H9 (cell line): ENCODE measurements at regions not wholly inside any gene's neighbourhood (a gene's known extent, or its start where the extent isn't known, plus 50 kb on each side); places are given as distances from the start of the nearest gene placed in this dataset.

Experiments used
- DNase-seq: peaks from one replicate; pipeline ENCODE4 v3.0.0-alpha.2; 2017
- H2AFZ ChIP-seq: one replicate; pipeline ENCODE4 v1.6.1; 2013; ENCODE audit warnings: mild to moderate bottlenecking, low read length, control low read depth, moderate library complexity
- H2AK5ac ChIP-seq: 2 replicates; pipeline ENCODE4 v1.6.1; 2013; ENCODE audit warnings: low read length, control low read depth, mixed read lengths; ENCODE audit not compliant: insufficient read length
- H2BK120ac ChIP-seq: one replicate; pipeline ENCODE4 v1.6.1; 2013; ENCODE audit warnings: low read depth, mild to moderate bottlenecking, low read length, control low read depth, inconsistent platforms; ENCODE audit not compliant: poor library complexity, severe bottlenecking
- H2BK12ac ChIP-seq: 2 replicates; pipeline ENCODE4 v1.6.1; 2013; ENCODE audit warnings: low read length, control low read depth, mixed read lengths, low read depth; ENCODE audit not compliant: insufficient read length
- H2BK15ac ChIP-seq: 2 replicates; pipeline ENCODE4 v1.6.1; 2013; ENCODE audit warnings: low read depth, low read length, control low read depth
- H2BK20ac ChIP-seq: one replicate; pipeline ENCODE4 v1.6.1; 2013; ENCODE audit warnings: low read depth, mild to moderate bottlenecking, low read length, control low read depth, inconsistent platforms; ENCODE audit not compliant: poor library complexity, severe bottlenecking
- H2BK5ac ChIP-seq: 2 replicates; pipeline ENCODE4 v1.6.1; 2013; ENCODE audit warnings: low read length, control low read depth, mixed read lengths; ENCODE audit not compliant: insufficient read length
- H3K14ac ChIP-seq: 2 replicates; pipeline ENCODE4 v1.6.1; 2013; ENCODE audit warnings: low read length, control low read depth; ENCODE audit not compliant: insufficient read depth
- H3K18ac ChIP-seq: 2 replicates; pipeline ENCODE4 v1.6.1; 2013; ENCODE audit warnings: low read depth, mild to moderate bottlenecking, mixed read lengths, low read length, control low read depth; ENCODE audit not compliant: insufficient read length
- H3K23ac ChIP-seq: 2 replicates; pipeline ENCODE4 v1.6.1; 2013; ENCODE audit warnings: low read length, control low read depth, mixed read lengths, low read depth; ENCODE audit not compliant: insufficient read length
- H3K23me2 ChIP-seq: 2 replicates; pipeline ENCODE4 v1.6.1; 2013; ENCODE audit warnings: low read depth, mild to moderate bottlenecking, mixed read lengths, low read length, control low read depth; ENCODE audit not compliant: insufficient read length, poor library complexity, severe bottlenecking
- H3K27ac ChIP-seq: 2 replicates; pipeline ENCODE4 v1.5.1; 2013; ENCODE audit warnings: low read length, control low read depth, mixed read lengths, low read depth; ENCODE audit not compliant: insufficient read length
- H3K27me3 ChIP-seq: 2 replicates; pipeline ENCODE4 v1.6.1; 2013; ENCODE audit warnings: low read length, control low read depth, inconsistent platforms; ENCODE audit not compliant: insufficient read depth
- H3K4ac ChIP-seq: 2 replicates; pipeline ENCODE4 v1.6.1; 2013; ENCODE audit warnings: low read depth, mild to moderate bottlenecking, control low read depth, inconsistent platforms, low read length, moderate library complexity
- H3K4me1 ChIP-seq: 2 replicates; pipeline ENCODE4 v1.6.1; 2013; ENCODE audit warnings: low read length, control low read depth, inconsistent platforms; ENCODE audit not compliant: insufficient read depth
- H3K4me2 ChIP-seq: 2 replicates; pipeline ENCODE4 v1.6.1; 2013; ENCODE audit warnings: low read length, control low read depth, mixed read lengths; ENCODE audit not compliant: insufficient read length, insufficient read depth
- H3K56ac ChIP-seq: 2 replicates; pipeline ENCODE4 v1.6.1; 2013; ENCODE audit warnings: low read depth, mild to moderate bottlenecking, mixed read lengths, low read length, control low read depth; ENCODE audit not compliant: insufficient read length
- H3K79me1 ChIP-seq: 2 replicates; pipeline ENCODE4 v1.6.1; 2013; ENCODE audit warnings: low read depth, mild to moderate bottlenecking, moderate library complexity, low read length, control low read depth, inconsistent platforms; ENCODE audit not compliant: insufficient read depth, poor library complexity, severe bottlenecking
- H3K79me2 ChIP-seq: 2 replicates; pipeline ENCODE4 v1.6.1; 2013; ENCODE audit warnings: low read length, control low read depth, inconsistent platforms; ENCODE audit not compliant: insufficient read depth
- H3K9ac ChIP-seq: 2 replicates; pipeline ENCODE4 v1.6.1; 2013; ENCODE audit warnings: low read length, control low read depth, mixed read lengths; ENCODE audit not compliant: insufficient read length; ENCODE audit errors: extremely low read depth
- H3K9me3 ChIP-seq: one replicate; pipeline ENCODE4 v1.6.1; 2013; ENCODE audit warnings: low read depth, low read length, inconsistent platforms; ENCODE audit not compliant: control insufficient read depth
- H3T11ph ChIP-seq: one replicate; pipeline ENCODE4 v1.6.1; 2013; ENCODE audit warnings: mild to moderate bottlenecking, low read length, control low read depth, inconsistent platforms
- H4K20me1 ChIP-seq: one replicate; pipeline ENCODE4 v1.6.1; 2013; ENCODE audit not compliant: control insufficient read depth, insufficient read length, insufficient read depth
- H4K5ac ChIP-seq: 2 replicates; pipeline ENCODE4 v1.6.1; 2013; ENCODE audit warnings: low read depth, mild to moderate bottlenecking, mixed read lengths, low read length, control low read depth; ENCODE audit not compliant: insufficient read length
- H4K8ac ChIP-seq: replicated peaks from 2 replicates; pipeline ENCODE4 v1.6.1; 2013; ENCODE audit warnings: low read length, control low read depth, mixed read lengths, low read depth; ENCODE audit not compliant: insufficient read length
- H4K91ac ChIP-seq: 2 replicates; pipeline ENCODE4 v1.6.1; 2013; ENCODE audit warnings: low read depth, mild to moderate bottlenecking, moderate library complexity, mixed read lengths, low read length, control low read depth; ENCODE audit not compliant: insufficient read length
- H3K27ac Mint-ChIP-seq, 3 experiments: 2 replicates in 2 of 3; 3 replicates in 1 of 3; pipeline ENCODE4 v1.8.0; 2020 to 2021; ENCODE audit warnings: mixed read lengths in 3 of 3, mild to moderate bottlenecking in 1 of 3, moderate library complexity in 1 of 3
- H3K27me3 Mint-ChIP-seq: 2 replicates; pipeline ENCODE4 v1.8.0; 2021; ENCODE audit warnings: low read depth, mild to moderate bottlenecking, moderate library complexity, mixed read lengths
- H3K36me3 Mint-ChIP-seq, 3 experiments: 2 replicates in 2 of 3; 3 replicates in 1 of 3; pipeline ENCODE4 v1.8.0; 2020 to 2021; ENCODE audit warnings: low read depth in 3 of 3, mixed read lengths in 3 of 3; ENCODE audit not compliant: insufficient read depth in 1 of 3
- H3K4me1 Mint-ChIP-seq, 2 experiments: 2 replicates each; pipeline ENCODE4 v1.8.0; 2020; ENCODE audit warnings: mixed read lengths in 2 of 2
- H3K4me3 Mint-ChIP-seq, 2 experiments: 2 replicates in 1 of 2; 3 replicates in 1 of 2; pipeline ENCODE4 v1.8.0; 2020 to 2021; ENCODE audit warnings: mild to moderate bottlenecking in 2 of 2, mixed read lengths in 2 of 2, moderate library complexity in 1 of 2
- H3K9me3 Mint-ChIP-seq, 2 experiments: 2 replicates in 1 of 2; 3 replicates in 1 of 2; pipeline ENCODE4 v1.8.0; 2020; ENCODE audit warnings: mild to moderate bottlenecking in 2 of 2, mixed read lengths in 2 of 2, moderate library complexity in 1 of 2
- CTCF ChIP-seq: fragments of 200-600 bp; sonication (generic); conservative IDR thresholded peaks from 3 replicates; pipeline ENCODE4 v1.8.0; 2021; ENCODE audit warnings: antibody characterized with exemption, mild to moderate bottlenecking
- WGBS: extraction: QIAGEN DNeasy Blood & Tissue Kit; methylation state at CpG from one replicate; pipeline ENCODE4 v1.1.7; 2013; ENCODE audit warnings: missing lambda C conversion rate, low lambda C conversion rate, mixed read lengths; ENCODE audit not compliant: insufficient read length; ENCODE audit errors: extremely low coverage; 5-methylcytosine and 5-hydroxymethylcytosine counted together

- no peak overlapping the region for H3K27ac Mint-ChIP-seq
- Histone ChIP-seq H2BK12ac (no peak overlapping the region), H3K14ac (no peak overlapping the region), H3K23me2 (no peaks in the 10 kb centered on the region), H3K27ac (no peak overlapping the region), H2AK5ac (no peak overlapping the region), H3K9ac (no peak overlapping the region), H3K18ac (no peak overlapping the region), H3K23ac (no peak overlapping the region), H2AFZ (no peak overlapping the region), H2BK120ac (no peak overlapping the region), H3K9me3 (no peaks in the 10 kb centered on the region), H3K79me2 (no peaks in the 10 kb centered on the region), H2BK5ac (no peak overlapping the region), H2BK15ac (no peak overlapping the region), H3K4me1 (no peaks in the 10 kb centered on the region), H4K20me1 (no peaks in the 10 kb centered on the region), H4K5ac (no peak overlapping the region), H3K27me3 (no peaks in the 10 kb centered on the region), H2BK20ac (no peak overlapping the region), H4K91ac (no peak overlapping the region), H3K4ac (no peak overlapping the region), H3T11ph (no peak overlapping the region), H3K4me2 (no peak overlapping the region), H4K8ac (no peak overlapping the region), H3K79me1 (no peaks in the 10 kb centered on the region), H3K56ac (no peak overlapping the region)
- peaks cover 0 to 4% (median 0%) of the 10 kb centered on the region in 3 experiments; a peak in 3 of 7 replicates for H3K36me3 Mint-ChIP-seq
- TF ChIP-seq CTCF, result no peak
- no peaks in the 10 kb centered on the region for H3K4me1 Mint-ChIP-seq
- WGBS, result no CpG with 5 or more reads among the region's 1 CpG
- H3K27me3 Mint-ChIP-seq, result no peaks in the 10 kb centered on the region; the same call in none of the 2 replicates
- peaks cover 5 to 6% of the 10 kb centered on the region in 2 experiments; a peak in 3 of 5 replicates for H3K9me3 Mint-ChIP-seq
- no peak overlapping the region for H3K4me3 Mint-ChIP-seq
- no peak for DNase-seq
Measured at GRCh38 chr13:48146122-48146521, 51.2 kb upstream of the MED4 start.
